Effector memory CD8-positive, alpha-beta T cell (primary cell): ENCODE measurements at regions not wholly inside any gene's neighbourhood (a gene's known extent, or its start where the extent isn't known, plus 50 kb on each side); places are given as distances from the start of the nearest gene placed in this dataset.
"Not testable (repeated sequence)": the region's sequence is repeated elsewhere in the genome, so short reads cannot be mapped to it uniquely, and the experiment has no call there.

Experiments
- ATAC-seq: fragments of 150-1000 bp; cut with Tn5 transposase; replicated peaks from 2 replicates; pipeline ENCODE4 v1.10.0; 2021; ENCODE audit warnings: mild to moderate bottlenecking, moderate library complexity
- DNase-seq, 3 experiments: peaks; one replicate each; pipeline ENCODE4 v3.0.0; 2021
- H3K27ac Mint-ChIP-seq, 2 donors: one replicate each; pipeline ENCODE4 v1.8.0; 2022; ENCODE audit warnings: mild to moderate bottlenecking in 2 of 2, mixed read lengths in 2 of 2, moderate library complexity in 2 of 2
- H3K27me3 Mint-ChIP-seq, 2 donors: one replicate each; pipeline ENCODE4 v1.8.0; 2022; ENCODE audit warnings: mixed read lengths in 2 of 2
- H3K36me3 Mint-ChIP-seq: one replicate; pipeline ENCODE4 v1.8.0; 2022; ENCODE audit warnings: mild to moderate bottlenecking, moderate library complexity, mixed read lengths; ENCODE audit not compliant: insufficient read depth
- H3K4me1 Mint-ChIP-seq, 2 donors: one replicate each; pipeline ENCODE4 v1.8.0; 2022; ENCODE audit warnings: low read depth in 2 of 2, mixed read lengths in 2 of 2
- H3K4me3 Mint-ChIP-seq, 2 donors: one replicate each; pipeline ENCODE4 v1.8.0; 2022; ENCODE audit warnings: mild to moderate bottlenecking in 2 of 2, mixed read lengths in 2 of 2, moderate library complexity in 2 of 2
- H3K9me3 Mint-ChIP-seq, 2 donors: one replicate each; pipeline ENCODE4 v1.8.0; 2022; ENCODE audit warnings: mixed read lengths in 2 of 2

DNA sequence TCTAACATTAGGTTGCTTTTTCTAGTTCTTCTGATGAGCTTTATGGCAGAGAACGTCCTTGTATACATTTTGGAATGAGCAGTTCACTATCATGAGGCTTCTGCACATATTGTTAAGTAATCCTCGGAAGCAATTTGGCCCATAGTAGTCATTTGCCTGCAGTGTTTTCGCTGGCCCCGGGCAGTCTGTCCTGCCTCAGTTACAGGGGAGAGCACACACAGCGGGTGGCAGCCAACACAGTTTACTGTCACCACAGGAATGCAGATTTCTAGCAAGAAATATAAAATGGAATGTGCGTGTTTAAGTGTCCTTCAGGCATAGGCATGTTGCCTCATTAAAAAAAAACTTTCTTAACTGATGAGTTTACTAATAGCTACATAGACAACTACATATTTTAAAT is 71.5 kb upstream of the GJB6 start:
- Mint-ChIP-seq H3K4me3 (no peak overlapping the region), H3K27ac (no peak overlapping the region), H3K27me3 (peaks cover 70 to 91% of the 10 kb centered on the region in 2 donors), H3K9me3 (peaks cover 0 to 2% of the 10 kb centered on the region in 2 donors), H3K4me1 (no peaks in the 10 kb centered on the region), H3K36me3 (no peaks in the 10 kb centered on the region)
- DNase-seq: no peak
- no peak for ATAC-seq

DNA sequence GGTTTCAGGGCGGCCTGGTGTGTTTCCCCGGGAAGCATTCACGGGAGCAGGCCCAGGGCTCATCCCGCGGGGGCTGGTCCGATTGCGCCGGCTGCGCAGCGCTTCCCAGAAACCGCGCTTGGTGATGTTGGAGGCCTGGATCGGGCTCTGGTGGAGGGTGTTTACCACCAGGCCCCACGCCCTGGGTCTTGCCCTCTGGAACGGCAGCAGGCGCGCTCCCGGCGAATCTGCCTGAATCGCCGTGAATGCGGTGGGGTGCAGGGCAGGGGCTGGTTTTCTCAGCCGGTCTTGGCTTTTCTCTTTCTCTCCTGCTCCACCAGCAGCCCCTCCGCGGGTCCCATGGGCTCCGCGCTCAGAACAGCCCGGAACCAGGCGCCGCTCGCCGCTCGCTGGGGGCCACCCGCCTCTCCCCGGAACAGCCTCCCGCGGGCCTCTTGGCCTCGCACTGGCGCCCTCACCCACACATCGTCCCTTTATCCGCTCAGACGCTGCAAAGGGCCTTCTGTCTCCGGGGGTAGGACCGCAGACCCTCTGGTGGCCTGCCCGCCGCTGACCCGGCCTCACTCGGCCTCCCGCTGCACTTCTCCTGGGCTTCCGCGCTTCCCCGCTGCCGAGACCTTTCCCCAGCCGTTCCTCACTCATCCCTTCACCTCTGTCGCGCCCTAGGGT is 69.4 kb upstream of the GJB6 start:
- no peak overlapping the region for H3K27ac Mint-ChIP-seq
- DNase-seq: no peak
- no peaks in the 10 kb centered on the region for H3K36me3 Mint-ChIP-seq
- H3K27me3 Mint-ChIP-seq: peaks cover 74 to 97% of the 10 kb centered on the region in 2 donors
- no peaks in the 10 kb centered on the region for H3K9me3 Mint-ChIP-seq
- no peaks in the 10 kb centered on the region for H3K4me1 Mint-ChIP-seq
- ATAC-seq: no peak
- no peak overlapping the region for H3K4me3 Mint-ChIP-seq

DNA sequence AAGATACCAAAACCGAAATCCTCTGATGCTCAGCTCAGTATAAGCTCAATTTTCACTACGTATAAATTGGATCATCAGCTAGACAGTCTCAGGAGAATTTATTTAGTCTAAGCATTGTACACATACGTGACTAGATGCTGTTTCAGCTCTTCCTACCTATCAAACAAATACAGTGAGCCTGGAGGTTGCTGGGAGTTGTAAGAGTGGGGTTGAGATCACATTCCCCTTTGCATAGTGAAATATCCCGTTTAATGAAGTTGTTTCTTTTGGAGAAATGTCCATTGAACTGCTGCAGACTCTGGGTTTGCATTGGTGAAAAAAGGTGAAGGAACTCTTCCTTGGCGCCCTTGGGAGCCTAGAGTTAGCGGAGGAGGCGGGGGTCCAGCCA is 68.9 kb upstream of the GJB6 start:
- Mint-ChIP-seq H3K4me1 (no peaks in the 10 kb centered on the region), H3K27ac (no peak overlapping the region), H3K9me3 (no peaks in the 10 kb centered on the region), H3K36me3 (no peaks in the 10 kb centered on the region), H3K27me3 (peaks cover 77 to 97% of the 10 kb centered on the region in 2 donors), H3K4me3 (no peak overlapping the region)
- DNase-seq (no peak), ATAC-seq (no peak)

DNA sequence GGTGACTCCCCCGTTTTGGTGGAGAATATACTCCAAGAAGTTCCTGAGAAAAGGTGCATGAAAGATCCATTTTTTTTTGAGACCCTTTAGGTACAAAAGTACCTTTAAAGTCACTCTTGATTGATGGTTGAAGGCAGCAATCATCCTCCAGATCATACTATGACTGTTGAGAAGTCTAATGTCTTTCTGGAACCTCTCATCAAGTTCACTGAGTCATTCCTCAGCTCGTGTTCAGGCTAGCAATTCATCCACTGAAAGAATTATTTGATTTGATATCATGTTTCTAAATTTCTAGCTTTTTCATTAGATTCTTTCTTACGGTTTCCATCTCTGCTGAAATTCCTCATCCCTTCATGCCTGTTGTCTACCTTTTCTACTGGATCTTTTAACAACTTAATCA is 65.1 kb upstream of the GJB6 start:
- Mint-ChIP-seq H3K36me3 (no peaks in the 10 kb centered on the region), H3K4me1 (no peaks in the 10 kb centered on the region), H3K4me3 (no peak overlapping the region), H3K27ac (no peak overlapping the region), H3K9me3 (no peaks in the 10 kb centered on the region), H3K27me3 (peaks cover 57 to 75% of the 10 kb centered on the region in 2 donors)
- no peak for ATAC-seq
- DNase-seq: no peak

DNA sequence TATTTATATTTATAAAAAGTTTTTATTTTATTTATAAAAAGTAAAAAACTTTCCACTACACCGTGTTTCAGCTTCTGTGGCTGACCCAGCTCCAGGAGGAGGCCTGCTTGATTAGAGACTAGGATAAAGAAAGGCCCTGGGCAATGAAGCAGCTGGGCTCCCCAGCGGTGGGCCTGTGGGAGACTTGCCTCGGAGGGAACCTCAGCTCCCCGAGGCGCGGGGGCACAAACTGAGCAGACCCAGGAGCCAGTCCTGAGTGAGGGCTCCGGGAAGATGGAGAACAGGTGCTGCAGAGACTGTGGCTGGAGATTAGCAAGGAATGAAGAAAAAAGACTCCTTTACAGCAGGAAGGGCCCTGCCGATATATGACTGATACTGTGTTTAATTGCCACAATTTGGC is 63.8 kb upstream of the GJB6 start:
- Mint-ChIP-seq H3K4me1 (no peaks in the 10 kb centered on the region), H3K4me3 (no peak overlapping the region), H3K27me3 (peaks cover 47 to 63% of the 10 kb centered on the region in 2 donors), H3K36me3 (no peaks in the 10 kb centered on the region), H3K27ac (no peak overlapping the region), H3K9me3 (no peaks in the 10 kb centered on the region)
- no peak for ATAC-seq
- no peak for DNase-seq

DNA sequence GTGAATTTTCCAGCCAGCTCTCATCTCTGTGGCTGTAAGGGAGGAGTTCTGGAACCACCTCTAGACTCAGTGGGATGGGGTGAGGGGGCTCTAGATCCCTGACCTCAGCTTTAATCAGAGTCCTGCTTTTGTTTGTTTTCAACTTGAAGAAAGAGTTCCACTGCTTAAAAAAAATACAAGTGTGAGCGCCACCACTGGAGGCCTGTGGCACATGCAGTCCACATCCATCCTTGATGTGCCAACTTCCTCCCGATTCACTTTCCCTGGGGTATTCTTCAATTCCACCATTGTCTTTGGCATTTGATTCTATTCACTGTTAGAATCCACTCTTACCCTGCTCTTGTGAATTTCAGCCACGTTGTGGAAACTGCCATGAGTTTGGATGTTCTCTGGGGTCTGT is 62.4 kb upstream of the GJB6 start:
- peaks cover 32 to 48% of the 10 kb centered on the region in 2 donors for H3K27me3 Mint-ChIP-seq
- H3K36me3 Mint-ChIP-seq: no peaks in the 10 kb centered on the region
- H3K9me3 Mint-ChIP-seq: no peaks in the 10 kb centered on the region
- ATAC-seq (no peak), DNase-seq (no peak)
- no peak overlapping the region for H3K4me3 Mint-ChIP-seq
- no peak overlapping the region for H3K27ac Mint-ChIP-seq
- H3K4me1 Mint-ChIP-seq: no peaks in the 10 kb centered on the region

DNA sequence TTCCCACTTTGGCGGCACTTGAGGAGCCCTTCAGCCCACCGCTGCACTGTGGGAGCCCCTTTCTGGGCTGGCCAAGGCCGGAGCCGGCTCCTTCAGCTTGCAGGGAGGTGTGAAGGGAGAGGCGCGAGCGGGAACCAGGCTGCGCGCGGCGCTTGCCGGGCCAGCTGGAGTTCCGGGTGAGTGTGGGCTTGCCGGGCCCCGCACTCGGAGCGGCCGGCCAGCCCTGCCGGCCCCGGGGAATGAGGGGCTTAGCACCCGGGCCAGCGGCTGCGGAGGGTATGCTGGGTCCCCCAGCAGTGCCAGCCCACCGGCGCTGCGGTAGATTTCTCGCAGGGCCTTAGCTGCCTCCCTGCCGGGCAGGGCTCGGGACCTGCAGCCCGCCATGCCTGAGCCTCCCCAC is 60.2 kb upstream of the GJB6 start:
- not testable (repeated sequence) for ATAC-seq, H3K4me1 Mint-ChIP-seq, H3K36me3 Mint-ChIP-seq, DNase-seq, H3K27ac Mint-ChIP-seq, H3K9me3 Mint-ChIP-seq, H3K4me3 Mint-ChIP-seq
- H3K27me3 Mint-ChIP-seq: peaks cover 18 to 26% of the 10 kb centered on the region in 2 donors

DNA sequence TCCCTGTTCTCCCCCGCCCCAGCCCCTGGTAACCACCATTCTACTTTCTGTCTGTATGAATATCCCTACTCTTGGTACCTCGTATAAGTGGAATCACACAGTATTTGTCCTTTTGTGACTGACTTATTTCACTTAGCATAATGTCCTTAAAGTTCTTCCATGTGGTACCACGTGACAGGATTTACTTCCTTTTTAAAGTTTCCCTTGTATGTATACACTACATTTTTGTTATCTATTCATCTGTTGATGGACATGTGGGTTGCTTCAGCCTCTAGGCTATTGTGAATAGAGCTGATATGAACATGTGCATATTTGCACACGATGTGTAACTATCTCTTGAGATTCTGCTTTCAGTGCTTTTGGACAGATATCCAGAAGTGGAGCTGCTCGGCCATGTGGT is 59.6 kb upstream of the GJB6 start:
- H3K36me3 Mint-ChIP-seq: no peaks in the 10 kb centered on the region
- peaks cover 13 to 20% of the 10 kb centered on the region in 2 donors for H3K27me3 Mint-ChIP-seq
- H3K27ac Mint-ChIP-seq: no peak overlapping the region
- ATAC-seq (no peak), DNase-seq (no peak)
- H3K9me3 Mint-ChIP-seq: peaks cover 3% of the 10 kb centered on the region in 2 donors
- no peaks in the 10 kb centered on the region for H3K4me1 Mint-ChIP-seq
- H3K4me3 Mint-ChIP-seq: no peak overlapping the region

DNA sequence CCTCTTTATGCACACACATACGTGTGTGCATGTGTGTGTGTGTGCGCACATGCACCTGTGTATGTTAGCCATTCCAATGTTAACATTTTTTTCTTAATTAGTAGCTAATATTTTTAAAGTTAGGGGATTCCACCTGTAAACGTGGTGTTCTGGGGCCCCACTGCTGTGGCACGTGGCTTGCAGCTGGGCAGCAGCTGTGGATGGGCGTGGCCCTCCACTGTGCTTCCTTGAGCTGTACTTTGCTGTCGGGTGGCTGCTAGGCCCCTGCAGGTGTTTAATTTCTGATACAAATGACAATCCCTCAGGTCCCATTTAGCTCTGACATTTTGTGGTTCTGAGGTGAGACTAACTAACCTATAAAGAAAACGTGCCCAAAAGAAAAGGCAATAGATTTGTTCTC is 58.9 kb upstream of the GJB6 start:
- Mint-ChIP-seq H3K27me3 (peaks cover 9 to 14% of the 10 kb centered on the region in 2 donors), H3K4me1 (no peaks in the 10 kb centered on the region), H3K27ac (no peak overlapping the region), H3K36me3 (no peaks in the 10 kb centered on the region), H3K4me3 (no peak overlapping the region), H3K9me3 (peaks cover 3 to 9% of the 10 kb centered on the region in 2 donors)
- DNase-seq (no peak), ATAC-seq (no peak)

DNA sequence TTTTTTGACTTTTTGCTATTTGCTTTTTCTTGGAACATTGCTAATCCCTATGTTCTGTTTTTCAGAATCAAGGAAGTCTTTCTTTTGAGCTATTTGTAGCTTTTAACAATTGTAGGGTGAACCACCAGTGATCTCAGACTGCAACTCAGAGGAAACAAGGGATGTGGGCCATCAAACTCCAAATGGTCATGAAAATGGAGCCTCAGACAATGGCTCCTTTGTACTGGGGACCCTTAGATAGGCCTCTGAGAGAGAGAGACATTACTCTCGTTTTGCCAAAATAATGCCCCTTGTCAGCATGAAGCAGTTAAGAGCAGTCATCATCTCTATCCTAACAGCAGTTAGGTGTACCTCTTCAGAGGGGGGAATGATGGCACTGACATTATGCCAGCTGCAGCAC is 56.4 kb upstream of the GJB6 start:
- no peak for DNase-seq
- ATAC-seq: no peak
- H3K4me3 Mint-ChIP-seq: no peak overlapping the region
- no peak overlapping the region for H3K27ac Mint-ChIP-seq
- H3K27me3 Mint-ChIP-seq: no peaks in the 10 kb centered on the region
- peaks cover 4 to 17% of the 10 kb centered on the region in 2 donors for H3K9me3 Mint-ChIP-seq
- no peaks in the 10 kb centered on the region for H3K36me3 Mint-ChIP-seq
- no peaks in the 10 kb centered on the region for H3K4me1 Mint-ChIP-seq

DNA sequence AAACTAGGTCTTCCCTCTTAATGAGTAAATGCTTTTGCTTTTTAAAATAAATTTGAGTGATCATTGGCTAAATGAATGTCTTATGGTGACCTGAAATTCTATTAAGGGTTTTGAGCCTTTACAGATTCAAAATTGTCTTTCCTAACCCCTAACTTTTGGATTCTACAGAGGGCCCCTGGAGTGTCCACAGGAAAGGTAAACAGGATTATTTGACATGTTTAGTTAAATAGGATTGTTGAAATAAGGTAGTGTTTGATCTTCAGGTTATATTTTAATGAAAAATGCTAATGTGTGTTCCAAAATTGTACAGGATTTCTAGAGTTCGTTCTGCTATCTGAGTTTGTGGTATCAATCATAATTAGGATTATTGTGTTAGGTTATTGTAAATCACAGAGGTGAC is 55.9 kb upstream of the GJB6 start:
- Mint-ChIP-seq H3K36me3 (no peaks in the 10 kb centered on the region), H3K27me3 (no peaks in the 10 kb centered on the region), H3K4me1 (no peaks in the 10 kb centered on the region), H3K9me3 (peaks cover 4 to 17% of the 10 kb centered on the region in 2 donors), H3K27ac (no peak overlapping the region), H3K4me3 (no peak overlapping the region)
- no peak for DNase-seq
- ATAC-seq: no peak

DNA sequence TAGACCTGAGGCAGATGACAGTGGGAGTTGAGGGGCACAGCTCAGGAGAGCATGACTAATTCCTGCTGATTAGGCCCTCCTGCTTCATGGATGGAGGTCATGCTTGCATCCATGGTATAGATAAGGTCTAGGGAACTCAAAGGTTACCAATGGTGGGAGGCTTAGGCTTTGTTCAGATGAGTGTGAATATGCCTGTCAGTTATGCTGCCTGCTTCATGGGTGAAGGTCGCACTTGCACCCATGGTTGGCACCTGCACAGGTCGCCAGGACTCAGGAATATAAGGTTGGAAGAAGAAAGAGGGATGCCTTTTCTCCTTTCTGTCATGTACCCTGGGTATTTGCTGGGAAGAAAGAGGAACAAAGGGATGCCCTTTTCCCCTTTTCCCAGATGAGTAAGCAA is 53.4 kb upstream of the GJB6 start:
- Mint-ChIP-seq H3K36me3 (no peaks in the 10 kb centered on the region), H3K9me3 (peaks cover 4 to 17% of the 10 kb centered on the region in 2 donors), H3K27ac (no peak overlapping the region), H3K4me3 (no peak overlapping the region), H3K4me1 (no peaks in the 10 kb centered on the region), H3K27me3 (no peaks in the 10 kb centered on the region)
- DNase-seq: no peak
- no peak for ATAC-seq
